NB4 (cell line): ENCODE measurements at regions not wholly inside any gene's neighbourhood (a gene's known extent, or its start where the extent isn't known, plus 50 kb on each side); places are given as distances from the start of the nearest gene placed in this dataset.

Experiments used
- DNase-seq: peaks from one replicate; pipeline ENCODE4 v3.0.0; 2010; ENCODE audit warnings: low read depth
- H3K4me3 ChIP-seq: one replicate; pipeline ENCODE4 v1.5.1; 2011; ENCODE audit warnings: mild to moderate bottlenecking, low read depth, low read length, moderate library complexity
- MYC ChIP-seq: IDR thresholded peaks from 2 replicates; pipeline ENCODE4 v1.6.1; 2011; ENCODE audit warnings: low read depth, low read length
- POLR2A ChIP-seq: IDR thresholded peaks from 2 replicates; pipeline ENCODE4 v1.6.1; 2011; ENCODE audit warnings: mild to moderate bottlenecking; ENCODE audit not compliant: insufficient read length; ENCODE audit errors: extremely low read depth
- TF ChIP-seq, protein P1 (sequence below): IDR thresholded peaks from 2 replicates; pipeline ENCODE4 v1.6.1; 2011; ENCODE audit warnings: low read depth, low read length
- TF ChIP-seq, protein P2 (sequence below): IDR thresholded peaks from one replicate; pipeline ENCODE4 v1.5.1; 2012; ENCODE audit warnings: low read depth, low read length

DNA sequence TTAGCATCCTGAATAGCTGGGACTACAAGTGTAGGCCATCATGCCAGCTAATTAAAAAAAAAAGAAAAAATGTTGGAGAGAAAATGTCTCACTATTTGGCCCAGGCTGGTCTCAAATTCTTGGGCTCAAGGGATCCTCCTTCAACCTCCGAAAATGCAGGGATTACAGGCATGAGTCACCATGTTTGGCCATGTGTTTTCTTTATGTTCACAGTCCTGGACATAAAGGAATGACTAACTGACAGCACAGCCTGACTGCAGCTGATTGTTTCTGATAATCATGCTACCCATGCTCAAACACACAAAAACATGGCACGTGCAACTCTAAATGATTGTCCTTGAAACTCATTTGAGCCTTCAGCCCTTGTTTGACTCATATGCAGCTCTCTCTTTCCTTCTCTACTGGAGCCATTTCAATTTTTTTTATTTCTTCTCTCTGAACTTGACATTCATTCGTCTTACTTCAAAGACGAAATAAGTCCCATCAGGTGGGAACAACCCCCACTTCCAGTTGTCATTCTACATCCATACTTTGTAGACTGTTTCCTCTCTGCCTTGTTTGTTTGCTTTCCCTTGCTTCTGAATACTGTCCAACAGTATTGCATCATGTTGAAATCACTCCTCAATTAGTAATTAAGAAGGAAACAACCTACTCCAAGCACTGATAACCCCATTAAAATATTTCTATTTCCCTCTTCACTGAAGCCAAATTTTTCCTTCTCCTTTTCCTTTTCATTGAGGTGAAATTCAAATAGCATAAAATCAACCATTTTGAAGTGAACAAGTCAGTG, 413.0 kb downstream of the BMP2 start:
- no peak overlapping the region for H3K4me3 ChIP-seq
- no peak for DNase-seq
- TF ChIP-seq, protein P1, sequence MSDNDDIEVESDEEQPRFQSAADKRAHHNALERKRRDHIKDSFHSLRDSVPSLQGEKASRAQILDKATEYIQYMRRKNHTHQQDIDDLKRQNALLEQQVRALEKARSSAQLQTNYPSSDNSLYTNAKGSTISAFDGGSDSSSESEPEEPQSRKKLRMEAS = no peak
- TF ChIP-seq POLR2A (no peak), MYC (no peak)
- TF ChIP-seq, protein P2, sequence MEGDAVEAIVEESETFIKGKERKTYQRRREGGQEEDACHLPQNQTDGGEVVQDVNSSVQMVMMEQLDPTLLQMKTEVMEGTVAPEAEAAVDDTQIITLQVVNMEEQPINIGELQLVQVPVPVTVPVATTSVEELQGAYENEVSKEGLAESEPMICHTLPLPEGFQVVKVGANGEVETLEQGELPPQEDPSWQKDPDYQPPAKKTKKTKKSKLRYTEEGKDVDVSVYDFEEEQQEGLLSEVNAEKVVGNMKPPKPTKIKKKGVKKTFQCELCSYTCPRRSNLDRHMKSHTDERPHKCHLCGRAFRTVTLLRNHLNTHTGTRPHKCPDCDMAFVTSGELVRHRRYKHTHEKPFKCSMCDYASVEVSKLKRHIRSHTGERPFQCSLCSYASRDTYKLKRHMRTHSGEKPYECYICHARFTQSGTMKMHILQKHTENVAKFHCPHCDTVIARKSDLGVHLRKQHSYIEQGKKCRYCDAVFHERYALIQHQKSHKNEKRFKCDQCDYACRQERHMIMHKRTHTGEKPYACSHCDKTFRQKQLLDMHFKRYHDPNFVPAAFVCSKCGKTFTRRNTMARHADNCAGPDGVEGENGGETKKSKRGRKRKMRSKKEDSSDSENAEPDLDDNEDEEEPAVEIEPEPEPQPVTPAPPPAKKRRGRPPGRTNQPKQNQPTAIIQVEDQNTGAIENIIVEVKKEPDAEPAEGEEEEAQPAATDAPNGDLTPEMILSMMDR = no peak

DNA sequence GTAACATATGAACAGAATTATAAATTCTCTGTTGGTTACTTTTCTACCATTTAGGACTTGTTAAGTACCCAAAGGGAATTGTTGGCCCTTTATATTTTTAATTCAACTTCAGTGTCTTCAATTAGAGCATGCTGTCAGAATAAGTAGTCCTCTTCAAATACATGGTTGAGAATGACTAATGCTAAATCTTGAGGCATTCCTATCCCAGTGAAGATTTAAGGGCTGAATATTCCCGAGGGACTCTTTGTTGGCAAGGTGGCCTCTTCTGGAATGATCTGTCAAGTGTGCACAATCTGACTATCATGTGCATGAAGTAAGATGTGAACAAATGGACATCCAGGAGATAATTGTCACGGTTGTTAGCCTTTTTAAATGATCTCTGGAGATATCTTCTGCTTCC, 421.7 kb downstream of the BMP2 start:
- H3K4me3 ChIP-seq = no peak overlapping the region
- TF ChIP-seq, protein P1 = no peak
- TF ChIP-seq POLR2A = no peak
- TF ChIP-seq, protein P2 = no peak
- TF ChIP-seq MYC = no peak
- no peak for DNase-seq

DNA sequence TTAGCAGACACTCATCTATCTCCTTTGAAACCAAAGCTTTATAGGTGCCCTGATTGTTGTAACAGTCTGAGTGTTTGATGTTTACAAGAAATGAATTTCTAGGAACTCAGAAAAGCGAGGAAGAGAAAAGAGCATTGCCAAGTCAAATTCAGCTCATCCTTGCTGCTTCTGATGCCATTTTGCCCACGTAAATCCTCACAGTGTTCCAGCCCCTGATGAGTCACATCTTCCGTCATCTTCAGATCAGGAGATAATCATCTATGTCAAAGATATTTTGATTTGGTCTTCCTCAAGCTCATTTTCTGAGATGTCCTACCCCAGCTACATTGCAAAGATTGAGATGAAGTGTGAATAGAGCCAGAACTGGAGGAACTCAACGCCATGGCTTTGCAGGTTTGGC, 426.2 kb downstream of the BMP2 start:
- TF ChIP-seq, protein P1 = no peak
- TF ChIP-seq, protein P2 = no peak
- no peak for TF ChIP-seq POLR2A
- TF ChIP-seq MYC = no peak
- H3K4me3 ChIP-seq = no peak overlapping the region
- DNase-seq = no peak

DNA sequence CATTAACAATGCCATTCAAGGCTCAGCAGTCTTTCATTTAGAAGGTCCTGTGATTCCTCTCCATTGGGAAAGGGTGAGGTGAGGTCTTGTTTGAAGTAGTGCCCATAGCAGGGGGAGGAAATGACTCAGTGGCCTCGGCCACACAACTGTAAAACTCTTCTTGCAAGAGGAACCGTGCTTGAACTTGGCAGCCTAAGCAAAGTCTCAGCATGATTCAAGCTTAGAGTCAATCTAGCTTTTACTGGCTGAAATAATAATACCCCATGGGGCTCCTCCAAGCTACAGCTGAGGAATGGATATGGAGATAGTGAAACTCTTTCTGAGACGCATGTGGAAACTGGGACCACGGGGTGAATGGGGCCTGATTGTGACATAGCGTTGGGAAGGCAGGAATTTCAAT, 428.2 kb downstream of the BMP2 start:
- no peak for TF ChIP-seq MYC
- TF ChIP-seq, protein P1 = no peak
- no peak for TF ChIP-seq POLR2A
- TF ChIP-seq, protein P2 = no peak
- H3K4me3 ChIP-seq = no peak overlapping the region
- DNase-seq = peak; percentile 60

DNA sequence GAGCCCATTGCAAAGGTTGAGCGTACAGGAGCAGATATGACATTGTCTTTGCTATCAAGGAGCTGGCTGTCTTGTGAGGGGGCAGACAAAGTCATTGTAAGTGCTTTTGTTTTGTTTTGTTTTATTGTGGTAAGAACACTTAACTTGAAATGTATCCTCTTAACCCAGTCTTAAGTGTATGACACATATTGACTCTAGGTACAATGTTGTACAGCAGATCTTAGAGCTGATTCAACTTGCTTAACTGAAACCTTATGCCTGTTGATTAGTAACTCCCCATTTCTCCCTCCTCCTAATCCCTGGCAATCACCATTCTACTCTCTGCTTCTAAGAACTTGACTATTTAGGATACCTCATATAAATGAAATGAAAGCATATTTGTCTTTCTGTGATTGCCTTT, 429.0 kb downstream of the BMP2 start:
- no peak for DNase-seq
- TF ChIP-seq MYC (no peak), POLR2A (no peak)
- TF ChIP-seq, protein P2 = no peak
- TF ChIP-seq, protein P1 = no peak
- H3K4me3 ChIP-seq = no peak overlapping the region
